D721Med (cell line): ENCODE measurements at regions not wholly inside any gene's neighbourhood (a gene's known extent, or its start where the extent isn't known, plus 50 kb on each side); places are given as distances from the start of the nearest gene placed in this dataset.

Source experiments
- DNase-seq: peaks from one replicate; pipeline ENCODE4 v3.0.0; 2011; ENCODE audit warnings: low spot score; ENCODE audit not compliant: insufficient read length
- FAIRE-seq: peaks from 2 replicates; lab custom pipeline; 2011; peaks lifted over from hg19 to GRCh38; lab: Jason Lieb, UNC
- CTCF ChIP-seq: IDR thresholded peaks from 2 replicates; pipeline ENCODE4 v1.5.1; 2012; ENCODE audit warnings: mild to moderate bottlenecking, control low read depth; ENCODE audit not compliant: insufficient read depth; ENCODE audit errors: missing control alignments

GRCh38 chr12:113577464-113578129 is 105.9 kb upstream of the LHX5 start:
- FAIRE-seq (no peak), DNase-seq (no peak)
- no peak for TF ChIP-seq CTCF

GRCh38 chr12:113575386-113575785 is 103.7 kb upstream of the LHX5 start:
- DNase-seq (no peak), FAIRE-seq (no peak)
- no peak for TF ChIP-seq CTCF

DNA sequence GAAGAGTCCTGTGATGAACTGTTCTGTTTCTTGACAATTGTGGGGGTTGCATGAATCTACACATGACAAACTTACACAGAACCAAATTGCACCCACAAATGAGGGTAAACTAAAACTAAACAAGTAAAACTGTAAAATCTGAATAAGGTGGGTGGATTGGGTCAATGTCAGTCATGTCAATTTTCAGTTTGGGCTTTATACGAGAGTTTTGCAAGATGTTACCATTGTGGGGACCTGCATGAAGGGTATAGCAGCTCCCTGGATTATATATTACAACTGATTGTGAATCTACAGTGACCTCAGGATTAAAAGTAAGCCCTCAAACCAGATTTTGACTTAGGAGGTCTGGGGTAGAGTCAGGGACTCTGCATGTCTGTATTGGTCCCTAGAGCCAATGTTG is 101.5 kb upstream of the LHX5 start:
- DNase-seq (no peak), FAIRE-seq (no peak)
- TF ChIP-seq CTCF: no peak

GRCh38 chr12:113571713-113572112 is 100.0 kb upstream of the LHX5 start:
- FAIRE-seq: no peak
- TF ChIP-seq CTCF: no peak
- DNase-seq: no peak

DNA sequence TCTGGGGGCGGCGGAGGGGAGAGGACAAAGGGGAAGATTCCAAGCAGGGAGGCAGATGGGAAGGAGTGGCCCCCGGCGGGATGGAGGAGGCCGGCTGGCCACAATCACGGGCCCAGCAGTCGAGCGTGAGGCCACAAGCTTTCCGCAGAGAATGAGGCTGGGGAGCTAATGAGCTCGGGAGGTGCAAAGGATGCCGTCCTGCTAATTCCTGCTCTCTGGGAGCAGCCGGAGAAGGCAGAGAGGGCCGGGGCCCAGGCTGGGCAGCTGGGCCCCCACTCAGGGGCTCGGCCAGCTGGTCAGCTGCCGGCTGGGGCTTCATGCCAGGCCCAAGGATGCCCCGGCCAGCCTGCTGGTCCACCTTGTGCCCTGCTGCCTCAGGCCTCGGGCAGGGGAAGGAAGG is 98.1 kb upstream of the LHX5 start:
- TF ChIP-seq CTCF: no peak
- FAIRE-seq: no peak
- DNase-seq: no peak

GRCh38 chr12:113568021-113568420 is 96.3 kb upstream of the LHX5 start:
- no peak for TF ChIP-seq CTCF
- DNase-seq (no peak), FAIRE-seq (no peak)

GRCh38 chr12:113565368-113565767 is 93.7 kb upstream of the LHX5 start:
- FAIRE-seq (no peak), DNase-seq (no peak)
- no peak for TF ChIP-seq CTCF
